RWPE2 (cell line): ENCODE measurements at regions not wholly inside any gene's neighbourhood (a gene's known extent, or its start where the extent isn't known, plus 50 kb on each side); places are given as distances from the start of the nearest gene placed in this dataset.

Experiments
- ATAC-seq: fragments of 200-7000 bp; cut with Tn5 transposase; 3 replicates; pipeline ENCODE4 v1.9.1; 2021; ENCODE audit warnings: low read depth
- DNase-seq: peaks from one replicate; pipeline ENCODE4 v3.0.0-alpha.2; 2020; ENCODE audit warnings: low spot score
- H3K27ac ChIP-seq: fragments of 450-650 bp; 2 replicates; pipeline ENCODE4 v1.5.1; 2017; ENCODE audit warnings: mild to moderate bottlenecking; ENCODE audit not compliant: poor library complexity, severe bottlenecking
- H3K27me3 ChIP-seq: fragments of 250-450 bp; sonication (Bioruptor Pico); 2 replicates; pipeline ENCODE4 v1.5.1; 2021; ENCODE audit warnings: mild to moderate bottlenecking, moderate library complexity; ENCODE audit not compliant: insufficient read depth, poor library complexity, severe bottlenecking
- H3K36me3 ChIP-seq: fragments of 250-450 bp; sonication (Bioruptor Pico); 2 replicates; pipeline ENCODE4 v1.5.1; 2020; ENCODE audit warnings: low read depth, mild to moderate bottlenecking, moderate library complexity
- H3K4me1 ChIP-seq: fragments of 250-450 bp; sonication (Bioruptor Pico); 2 replicates; pipeline ENCODE4 v1.5.1; 2021; ENCODE audit warnings: mild to moderate bottlenecking, moderate library complexity; ENCODE audit not compliant: insufficient read depth, poor library complexity, severe bottlenecking
- H3K4me3 ChIP-seq: fragments of 250-450 bp; sonication (Bioruptor Pico); 2 replicates; pipeline ENCODE4 v1.5.1; 2021; ENCODE audit warnings: mild to moderate bottlenecking, moderate library complexity; ENCODE audit not compliant: severe bottlenecking
- H3K9me3 ChIP-seq: fragments of 250-450 bp; sonication (Bioruptor Pico); 2 replicates; pipeline ENCODE4 v1.5.1; 2021; ENCODE audit warnings: mild to moderate bottlenecking, moderate library complexity; ENCODE audit not compliant: severe bottlenecking
- CTCF ChIP-seq: fragments of 450-650 bp; IDR thresholded peaks from one replicate; pipeline ENCODE4 v1.5.1; 2017; ENCODE audit warnings: mild to moderate bottlenecking, moderate library complexity; ENCODE audit not compliant: poor library complexity, severe bottlenecking

- TF ChIP-seq CTCF = no peak
- no peak for DNase-seq
Observed at GRCh38 chr3:194936659-194937058, 251.0 kb downstream of the FAM43A start.

GRCh38 chr3:194937144-194937543 is 251.5 kb downstream of the FAM43A start:
- Histone ChIP-seq H3K36me3 (no peaks in the 10 kb centered on the region), H3K4me3 (no peak overlapping the region), H3K27ac (no peak overlapping the region), H3K4me1 (no peaks in the 10 kb centered on the region), H3K9me3 (no peaks in the 10 kb centered on the region), H3K27me3 (no peaks in the 10 kb centered on the region)
- ATAC-seq (no peak), DNase-seq (no peak)
- TF ChIP-seq CTCF = no peak

More at GRCh38 chr3:194936659-194937058, 251.0 kb downstream of the FAM43A start:
- Histone ChIP-seq H3K4me1 (no peaks in the 10 kb centered on the region), H3K4me3 (no peak overlapping the region), H3K9me3 (no peaks in the 10 kb centered on the region), H3K27ac (no peak overlapping the region), H3K36me3 (no peaks in the 10 kb centered on the region), H3K27me3 (no peaks in the 10 kb centered on the region)
- ATAC-seq = no peak

- no peaks in the 10 kb centered on the region for H3K36me3 ChIP-seq
- TF ChIP-seq CTCF = no peak
Observed at GRCh38 chr3:194937882-194938321, 252.2 kb downstream of the FAM43A start.

GRCh38 chr3:194938845-194939531 is 253.3 kb downstream of the FAM43A start:
- Histone ChIP-seq H3K36me3 (no peaks in the 10 kb centered on the region), H3K27ac (no peak overlapping the region), H3K4me3 (no peak overlapping the region), H3K4me1 (no peaks in the 10 kb centered on the region), H3K27me3 (no peaks in the 10 kb centered on the region), H3K9me3 (no peaks in the 10 kb centered on the region)
- no peak for ATAC-seq
- no peak for TF ChIP-seq CTCF
- no peak for DNase-seq

More at GRCh38 chr3:194937882-194938321, 252.2 kb downstream of the FAM43A start:
- no peak overlapping the region for H3K4me3 ChIP-seq
- no peaks in the 10 kb centered on the region for H3K4me1 ChIP-seq
- no peak for DNase-seq
- no peak for ATAC-seq
- no peaks in the 10 kb centered on the region for H3K9me3 ChIP-seq
- no peak overlapping the region for H3K27ac ChIP-seq
- H3K27me3 ChIP-seq = no peaks in the 10 kb centered on the region

GRCh38 chr3:194939532-194939909 is 253.8 kb downstream of the FAM43A start:
- Histone ChIP-seq H3K27ac (no peak overlapping the region), H3K27me3 (no peaks in the 10 kb centered on the region), H3K4me1 (no peaks in the 10 kb centered on the region), H3K36me3 (no peaks in the 10 kb centered on the region), H3K4me3 (no peak overlapping the region), H3K9me3 (no peaks in the 10 kb centered on the region)
- DNase-seq (no peak), ATAC-seq (no peak)
- no peak for TF ChIP-seq CTCF
